GM18498 (cell line): ENCODE measurements at regions not wholly inside any gene's neighbourhood (a gene's known extent, or its start where the extent isn't known, plus 50 kb on each side); places are given as distances from the start of the nearest gene placed in this dataset.

ENCODE experiments used
- ATAC-seq: cut with Tn5 transposase; IDR thresholded peaks from one replicate; pipeline ENCODE4 v1.9.1; 2021; ENCODE audit warnings: mild to moderate bottlenecking, moderate library complexity; ENCODE audit not compliant: unreplicated experiment

DNA sequence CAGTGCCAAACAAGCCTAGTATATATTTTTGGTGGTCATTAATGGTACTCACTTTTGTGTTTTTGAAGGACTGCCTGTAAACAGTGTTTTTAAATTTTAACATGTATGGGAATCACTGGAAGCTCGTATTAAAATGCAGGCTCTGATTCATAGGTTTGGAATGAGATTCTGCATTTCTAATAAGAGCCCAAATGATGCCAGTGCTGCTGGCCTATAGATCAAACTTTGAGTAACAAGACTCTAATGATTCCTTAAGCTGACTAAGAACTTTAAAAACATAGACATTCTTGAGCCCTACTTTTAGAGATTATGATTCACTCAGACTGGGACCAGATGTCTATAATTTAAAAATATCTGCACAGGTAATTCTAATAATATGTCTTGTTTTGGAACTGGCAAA, 823.2 kb upstream of the LCORL start:
- ATAC-seq: no peak

DNA sequence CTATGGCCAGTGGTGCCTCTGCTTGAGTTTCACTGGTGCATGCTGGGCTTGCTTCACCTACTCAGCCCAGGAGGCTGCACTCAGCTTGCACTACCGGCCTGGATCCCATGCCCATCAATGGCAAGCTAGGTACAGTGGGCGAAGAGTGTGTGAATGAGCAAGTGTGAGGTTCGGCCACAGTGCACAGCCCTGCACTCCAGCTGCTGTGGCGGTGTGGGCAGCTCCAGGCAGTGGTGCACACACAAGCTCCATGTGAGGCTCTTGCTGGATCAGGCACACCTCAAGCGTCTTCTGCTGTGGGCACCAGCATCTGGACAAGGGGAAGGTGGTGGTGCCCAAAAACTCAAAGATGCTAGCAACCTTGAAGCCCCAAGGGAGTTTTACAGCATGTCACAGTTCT, 820.9 kb upstream of the LCORL start:
- ATAC-seq: no peak

DNA sequence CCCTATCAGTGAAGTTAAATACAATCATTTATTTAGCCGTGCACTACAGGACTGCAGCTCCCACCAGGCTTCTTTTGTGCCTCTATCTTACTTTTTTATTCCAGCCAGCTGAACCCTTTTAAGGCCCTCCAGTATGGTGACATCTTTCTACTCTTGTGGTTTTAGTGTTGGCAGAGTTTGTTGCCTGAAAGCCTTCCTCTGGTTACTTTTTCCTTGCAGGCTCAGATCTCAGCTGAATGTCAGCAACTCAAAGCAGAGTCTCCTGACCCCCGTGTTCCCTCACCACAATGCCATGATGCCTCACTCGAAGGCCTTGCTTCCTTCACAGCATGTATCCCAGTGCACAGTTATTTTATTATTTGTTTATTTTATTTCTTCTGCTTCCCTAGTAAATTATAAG, 818.9 kb upstream of the LCORL start:
- ATAC-seq: no peak

DNA sequence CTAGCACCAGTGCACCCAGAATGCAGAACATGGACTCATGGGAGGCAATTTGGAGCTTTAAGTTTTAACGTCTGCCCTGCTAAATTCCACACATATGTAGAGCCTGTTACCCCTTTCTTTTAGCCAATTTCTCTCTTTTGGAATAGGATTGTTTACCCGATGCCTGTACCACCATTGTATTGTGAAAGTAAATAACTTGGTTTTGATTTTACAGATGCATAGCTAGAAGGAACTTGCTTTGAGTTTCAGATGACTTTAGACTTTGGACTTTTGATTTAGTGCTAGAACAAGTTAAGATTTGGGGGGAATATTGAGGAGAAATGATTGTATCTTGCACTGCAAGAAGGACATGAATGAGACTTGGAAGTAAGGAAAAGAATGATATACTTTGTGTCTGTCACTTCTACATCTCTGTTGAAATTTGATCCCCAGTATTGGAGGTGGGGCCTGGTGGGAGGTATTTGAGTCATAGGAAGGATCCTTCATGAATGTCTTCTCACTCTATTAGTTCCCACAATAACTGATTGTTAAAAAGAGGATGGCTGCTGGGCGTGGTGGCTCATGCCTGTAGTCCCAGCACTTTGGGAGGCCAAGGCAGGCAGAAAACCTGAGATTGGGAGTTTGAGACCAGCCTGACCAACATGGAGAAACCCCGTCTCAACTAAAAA, 794.8 kb upstream of the LCORL start:
- ATAC-seq: no peak

DNA sequence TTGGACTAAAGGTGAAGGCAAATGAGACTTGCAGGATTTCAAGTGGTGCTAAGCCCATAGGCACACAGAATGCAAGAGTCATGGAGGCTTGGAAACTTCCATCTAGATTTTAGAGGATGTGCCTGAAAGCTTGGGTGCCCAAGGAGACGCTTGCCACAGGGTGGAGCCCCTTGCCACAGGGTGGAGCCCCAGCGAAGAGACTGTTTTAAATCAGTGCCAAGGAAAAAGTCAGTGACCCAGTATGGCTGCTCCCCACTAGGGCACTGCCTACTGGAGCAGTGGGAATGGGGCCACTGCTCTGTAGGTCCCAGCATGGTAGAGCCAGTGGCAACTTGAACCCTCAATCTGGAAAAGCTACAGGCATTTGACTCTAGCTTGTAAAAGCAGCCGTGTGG, 794.2 kb upstream of the LCORL start:
- no peak for ATAC-seq

DNA sequence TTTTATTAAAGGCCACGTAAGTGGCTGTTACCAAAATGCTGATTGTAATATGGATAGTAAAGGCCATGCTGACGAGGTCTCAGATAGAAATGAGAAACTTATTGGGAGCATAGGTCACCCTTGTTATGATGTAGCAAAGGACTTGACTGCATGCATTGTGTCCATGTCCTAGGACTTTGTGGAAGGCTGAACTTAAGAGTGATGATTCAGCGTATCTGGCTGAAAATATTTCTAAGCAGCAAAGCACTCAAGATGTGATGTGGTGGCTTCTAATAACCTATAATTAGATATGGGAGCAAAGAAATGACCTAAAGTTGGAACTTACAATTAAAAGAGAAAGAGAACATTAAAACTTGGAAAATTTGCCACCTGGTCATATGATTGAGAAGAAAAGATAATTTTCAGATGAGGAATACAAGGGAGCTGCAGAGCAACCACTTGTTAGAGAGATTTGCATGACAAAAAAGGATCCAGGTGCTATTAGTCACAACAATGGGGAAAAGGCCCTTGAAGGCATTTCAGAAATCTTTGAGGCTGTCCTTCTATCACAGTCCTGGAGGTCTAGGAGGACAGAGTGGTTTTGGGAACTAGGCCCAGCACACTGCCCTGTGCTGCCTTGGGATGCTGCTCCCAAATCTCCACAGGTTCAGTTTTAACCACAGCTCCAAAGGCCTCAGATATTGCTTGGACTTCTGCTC, 793.7 kb upstream of the LCORL start:
- ATAC-seq: no peak

DNA sequence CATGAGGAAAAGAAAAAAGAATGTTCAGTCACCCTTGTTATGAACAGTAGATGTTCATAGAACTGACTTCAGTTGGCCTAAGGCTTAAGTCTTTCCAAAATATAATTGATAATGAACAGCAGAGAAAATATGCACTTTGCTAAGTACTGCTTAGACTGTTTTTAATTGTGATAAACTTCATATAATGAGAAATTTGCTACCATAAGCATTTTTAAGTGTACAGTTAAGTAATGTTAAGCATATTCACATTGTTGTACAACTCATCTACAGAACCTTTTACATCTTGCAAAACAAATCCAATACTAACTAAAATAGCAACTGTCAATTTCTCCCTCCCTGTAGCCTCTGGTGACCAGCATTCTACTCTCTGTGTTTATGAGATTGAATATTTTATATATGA, 792.2 kb upstream of the LCORL start:
- ATAC-seq: no peak

DNA sequence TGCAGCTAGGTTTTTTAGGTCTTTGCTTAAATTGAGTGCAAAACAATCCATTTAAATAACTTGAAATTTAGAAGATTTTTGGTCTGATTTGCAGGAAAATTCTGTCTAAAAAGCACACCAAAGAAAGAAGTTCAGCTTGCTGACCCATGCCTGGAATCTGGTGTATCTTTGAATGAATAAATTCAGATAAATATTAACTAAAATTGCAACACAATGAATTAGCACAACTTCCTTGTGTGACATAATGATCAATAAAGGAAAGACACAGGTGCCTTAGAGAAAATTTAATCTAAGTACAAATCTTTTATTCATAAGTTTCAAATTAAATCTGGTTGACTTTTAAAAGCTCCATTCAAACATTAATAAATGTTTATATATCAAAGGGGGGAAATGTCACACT, 791.5 kb upstream of the LCORL start:
- no peak for ATAC-seq

DNA sequence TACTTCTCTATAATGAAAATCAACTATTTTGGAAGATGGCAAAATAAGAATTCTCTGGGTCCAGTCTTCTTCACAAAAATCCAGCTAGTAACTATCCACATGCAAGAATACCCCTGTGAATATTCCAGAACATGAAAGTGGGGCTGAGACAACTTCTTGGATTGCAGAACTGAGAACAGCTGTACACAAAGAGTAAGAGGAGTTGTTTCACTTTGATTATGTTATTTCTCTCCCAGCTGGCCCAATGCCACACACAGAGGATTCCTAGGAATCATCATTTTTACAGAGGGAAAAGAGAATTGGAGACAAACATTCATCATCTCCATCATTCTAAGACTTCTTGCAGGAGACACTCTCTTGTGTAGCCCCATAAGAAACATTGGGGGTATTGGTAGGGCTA, 782.2 kb upstream of the LCORL start:
- no peak for ATAC-seq

DNA sequence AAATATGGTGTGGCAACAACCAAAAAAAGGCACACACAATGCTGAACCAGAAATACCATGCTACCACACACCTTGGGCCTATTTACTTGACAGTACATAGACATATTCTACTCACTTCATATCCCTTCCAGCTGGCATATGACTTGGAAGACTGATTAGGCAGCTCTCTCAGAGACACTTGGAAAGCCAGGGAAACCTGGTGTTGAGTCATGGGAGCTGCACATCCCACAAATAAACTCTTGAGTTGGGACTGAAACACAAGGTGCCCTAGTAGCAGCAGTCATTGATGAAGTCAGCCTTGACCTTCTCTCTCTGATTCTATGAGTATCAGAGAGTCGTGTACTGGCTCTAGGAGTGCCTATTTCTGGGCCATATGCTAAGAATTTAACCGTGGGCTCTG, 776.6 kb upstream of the LCORL start:
- ATAC-seq: no peak

DNA sequence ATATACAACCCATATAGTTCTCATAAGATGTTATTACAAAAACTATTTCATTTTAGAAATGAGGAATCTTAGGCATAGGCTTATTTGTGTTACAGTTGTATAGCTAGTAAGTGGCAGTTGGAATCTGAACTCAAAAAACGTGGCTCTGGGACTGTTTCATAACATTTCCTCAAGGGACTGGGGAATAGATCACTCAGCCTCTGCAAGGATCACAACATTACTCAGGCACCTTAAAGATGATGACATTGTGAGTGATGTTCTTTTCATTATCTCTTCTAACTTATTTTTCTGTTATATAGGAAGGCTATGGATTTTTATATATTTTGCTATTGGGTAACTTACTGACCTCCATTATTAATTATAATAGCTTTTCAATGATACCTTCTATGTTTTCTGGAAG, 774.2 kb upstream of the LCORL start:
- ATAC-seq: no peak

DNA sequence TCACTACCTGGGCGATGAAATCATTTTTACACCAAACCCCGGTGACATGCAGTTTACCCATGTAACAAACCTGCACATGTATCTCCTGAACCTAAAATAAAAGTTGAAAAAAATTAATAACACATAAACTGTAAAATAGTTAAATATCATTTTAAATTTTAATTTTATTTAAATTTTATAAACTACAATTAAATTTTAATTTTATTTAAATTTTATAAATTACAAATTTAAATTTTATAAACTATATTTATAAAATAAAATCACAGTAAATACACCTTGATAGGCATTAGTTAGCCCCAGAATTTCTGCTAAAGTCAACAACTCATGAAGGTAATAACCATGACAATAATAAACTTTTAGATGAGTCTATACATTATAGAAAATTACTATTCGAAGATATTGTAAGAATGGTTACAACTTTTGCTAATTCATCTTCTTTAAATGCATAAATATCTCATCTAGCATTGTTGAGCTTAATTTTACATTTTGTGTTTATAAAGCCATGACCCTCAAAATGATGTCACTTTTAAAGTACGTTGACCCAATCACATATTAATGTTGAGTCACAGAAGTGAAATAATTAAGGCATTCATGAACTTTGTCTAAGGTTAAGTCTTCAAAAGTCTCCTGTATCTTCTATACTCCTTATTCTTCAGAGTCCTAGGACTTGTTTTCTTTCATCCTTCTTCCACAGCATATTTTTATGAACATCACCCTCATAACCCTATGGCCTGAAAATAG, 755.8 kb upstream of the LCORL start:
- ATAC-seq: no peak

DNA sequence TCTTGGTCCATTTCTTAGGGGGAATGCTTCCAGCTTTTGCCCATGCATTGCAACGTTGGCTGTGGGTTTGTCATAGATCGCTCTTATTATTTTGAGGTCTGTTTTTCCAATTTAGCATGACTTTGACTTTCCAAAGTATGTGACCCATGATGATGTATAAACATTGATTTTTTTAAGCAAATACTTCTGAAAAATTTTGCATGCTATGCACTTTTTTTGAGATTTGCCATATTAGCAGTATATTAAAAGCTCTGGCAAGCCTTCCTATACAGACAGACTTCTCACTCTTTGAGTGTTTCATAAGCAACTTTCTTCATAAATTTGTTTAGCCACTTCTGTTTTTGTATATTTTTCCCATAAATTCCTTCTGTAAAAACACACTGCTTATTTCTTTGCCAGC, 746.4 kb upstream of the LCORL start:
- no peak for ATAC-seq

DNA sequence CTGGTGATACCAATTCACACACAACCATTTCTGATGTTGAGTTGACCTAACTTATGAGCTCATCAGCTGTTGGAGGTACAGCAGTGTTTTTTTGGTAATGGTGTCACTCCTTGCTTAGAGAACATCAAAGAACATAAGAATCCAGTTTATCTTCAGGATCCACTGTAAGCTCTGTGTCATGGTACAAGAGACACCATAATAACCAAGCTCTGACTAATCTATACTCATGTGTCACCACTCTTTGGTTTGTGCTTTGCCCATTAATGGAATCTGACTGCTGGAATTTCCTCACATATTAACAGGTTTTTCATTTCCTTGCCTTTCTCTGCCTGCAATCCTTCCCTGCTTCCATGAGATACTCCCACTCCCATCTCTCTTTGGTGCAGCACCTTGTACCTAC, 735.1 kb upstream of the LCORL start:
- ATAC-seq: no peak

DNA sequence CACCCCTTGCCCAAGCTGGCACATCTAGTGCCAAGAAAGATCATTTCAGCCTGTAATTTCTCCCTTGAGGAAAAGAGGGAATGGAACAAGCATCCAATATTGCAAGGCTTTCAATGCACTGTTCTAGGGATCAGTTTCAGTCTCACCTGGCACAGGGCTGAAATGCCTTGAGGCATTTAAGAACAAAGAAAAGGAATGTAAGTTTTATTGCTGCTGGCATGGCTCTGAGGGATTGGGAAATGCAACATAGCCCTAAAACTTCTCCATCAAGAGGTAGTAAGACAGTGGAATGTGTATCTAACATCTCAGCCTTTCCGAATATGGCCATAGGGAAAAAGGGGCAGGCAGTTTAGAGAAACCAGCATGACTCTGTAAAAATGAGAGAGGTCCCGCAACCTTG, 732.6 kb upstream of the LCORL start:
- ATAC-seq: no peak

DNA sequence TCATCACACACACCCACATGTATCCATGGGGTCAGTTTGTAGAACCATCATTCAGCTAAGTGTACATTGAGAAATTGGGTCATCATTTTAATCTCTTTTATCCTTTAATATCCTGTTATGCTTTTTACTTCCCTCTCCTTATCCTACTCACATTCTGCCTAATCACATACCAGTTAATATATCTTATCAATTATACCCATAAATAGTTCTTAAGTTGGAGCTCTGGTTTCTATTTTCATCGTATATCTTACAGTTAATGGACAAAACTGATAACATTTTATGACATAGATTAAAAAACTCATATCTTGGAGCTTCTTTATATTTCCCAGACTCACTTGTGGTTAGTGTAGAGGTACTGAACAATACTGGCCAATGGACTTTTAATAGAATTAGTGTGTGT, 729.5 kb upstream of the LCORL start:
- no peak for ATAC-seq

DNA sequence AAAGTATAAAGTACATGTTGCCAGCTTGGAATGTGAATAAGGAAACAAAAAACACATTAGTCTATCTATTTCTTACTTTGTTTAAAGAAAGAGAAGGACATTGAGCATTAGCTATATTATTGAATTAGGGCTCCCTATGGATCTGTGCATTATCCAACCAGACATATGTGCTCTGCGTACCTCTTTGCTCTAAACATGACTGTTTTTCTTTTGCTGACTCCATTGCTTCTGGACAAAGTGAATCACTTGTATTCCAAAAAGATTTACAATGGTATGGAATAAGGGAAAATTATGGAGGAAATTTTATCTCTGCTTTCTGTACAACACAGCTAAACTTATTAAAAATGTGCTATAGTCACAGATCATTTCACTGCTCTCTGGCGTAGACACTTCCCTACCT, 727.8 kb upstream of the LCORL start:
- ATAC-seq: no peak

DNA sequence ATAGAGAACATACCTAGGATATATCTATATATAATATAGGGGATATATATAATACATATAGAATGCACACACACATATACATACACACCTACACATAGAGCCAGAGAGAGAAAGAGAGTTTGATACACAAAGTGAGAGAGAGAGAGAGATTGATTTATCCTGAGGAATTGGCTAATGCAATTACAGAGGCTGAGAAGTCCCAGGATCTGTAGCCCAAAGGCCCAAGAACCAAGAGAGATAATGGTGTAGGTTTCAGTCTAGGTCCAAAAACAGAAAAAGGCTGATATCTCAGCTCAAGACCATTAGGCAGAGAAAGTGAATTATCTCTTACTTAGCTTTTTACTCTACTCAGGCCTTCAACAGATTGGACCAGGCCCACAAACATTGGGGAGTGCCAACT, 715.0 kb upstream of the LCORL start:
- ATAC-seq: no peak

DNA sequence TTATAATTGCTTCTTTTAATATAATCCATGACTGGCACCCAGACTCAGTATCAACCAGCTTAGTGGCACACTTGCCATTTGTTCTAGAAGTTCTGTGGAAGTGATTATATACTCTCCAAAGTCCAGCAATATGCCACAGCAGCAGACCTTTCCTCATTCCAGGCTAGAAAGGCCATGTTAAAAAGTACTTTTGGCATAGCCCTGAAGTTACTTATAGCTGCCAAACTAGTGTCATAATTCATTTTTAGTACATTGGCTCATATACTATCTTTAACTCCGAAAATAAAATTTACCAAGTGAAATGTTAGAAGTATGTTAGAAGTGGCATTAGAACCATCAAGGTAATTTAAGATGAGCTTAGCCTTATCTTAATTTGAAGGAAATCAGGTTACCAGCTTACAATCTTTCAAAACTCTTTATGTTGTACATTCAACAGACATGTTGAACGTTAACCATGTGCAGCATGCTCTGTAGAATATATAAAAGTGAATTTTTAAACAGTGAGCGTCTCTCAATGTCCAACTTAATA, 714.2 kb upstream of the LCORL start:
- no peak for ATAC-seq

DNA sequence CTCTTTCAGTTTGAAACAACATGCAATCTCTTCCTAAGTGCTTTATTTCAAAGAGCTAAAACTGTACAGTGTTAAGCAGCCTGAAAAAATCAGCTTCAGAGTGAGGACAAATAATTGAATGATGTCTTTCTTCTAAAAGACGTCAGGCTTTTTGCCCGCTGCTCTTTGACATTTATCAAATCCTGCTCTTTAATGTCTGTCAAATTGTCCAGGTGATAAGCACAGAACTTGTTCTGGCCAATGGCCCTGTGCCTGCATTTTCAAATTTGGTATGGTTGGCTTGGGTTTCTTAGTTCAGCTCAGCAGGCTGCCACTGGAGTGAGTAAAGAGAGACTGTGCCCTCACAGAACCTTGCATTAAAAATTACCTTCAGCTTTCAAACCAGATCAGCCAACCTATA, 712.9 kb upstream of the LCORL start:
- no peak for ATAC-seq

DNA sequence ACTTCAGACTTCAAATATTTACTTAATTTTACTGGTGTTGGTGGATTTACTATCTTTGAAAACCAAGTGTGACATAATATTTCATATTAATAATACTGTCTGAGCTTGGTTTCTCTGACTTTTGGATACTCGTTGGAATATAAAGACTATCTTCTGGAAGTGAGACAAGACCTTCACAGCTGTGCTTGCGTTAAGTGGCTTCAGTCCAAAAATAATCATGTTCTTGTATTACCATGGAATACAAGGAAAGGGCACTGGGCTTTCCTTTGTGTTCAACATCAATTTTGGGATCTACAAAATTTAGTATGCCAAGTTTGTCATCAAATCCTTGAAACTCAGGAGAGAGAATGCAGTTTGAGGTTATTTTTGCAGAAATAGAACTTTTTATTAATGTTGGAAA, 712.4 kb upstream of the LCORL start:
- no peak for ATAC-seq

DNA sequence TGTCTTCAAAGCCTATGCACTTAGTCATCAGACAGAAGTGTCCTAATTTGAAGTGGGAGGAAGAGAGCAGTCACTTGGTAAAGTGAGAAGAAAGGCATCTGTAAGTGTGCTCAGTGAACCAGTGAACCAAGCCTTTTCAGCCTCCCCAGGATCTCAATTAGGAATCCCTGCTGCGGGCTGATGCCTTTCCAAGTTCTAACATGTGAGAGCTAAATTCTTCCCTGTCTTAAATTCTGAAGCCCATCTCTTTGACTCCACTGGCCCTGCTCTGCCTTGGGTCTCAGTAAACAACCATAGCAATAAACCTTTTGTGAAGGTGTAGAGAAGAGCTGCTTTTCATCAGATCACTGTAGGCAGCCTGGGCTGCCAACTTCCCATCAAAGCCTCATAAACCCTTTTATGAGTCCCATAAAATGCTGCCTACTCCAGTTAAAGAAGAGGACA, 701.2 kb upstream of the LCORL start:
- no peak for ATAC-seq
